ENCODE measurements at regions not wholly inside any gene's neighbourhood (a gene's known extent, or its start where the extent isn't known, plus 50 kb on each side); places are given as distances from the start of the nearest gene placed in this dataset.

DNA sequence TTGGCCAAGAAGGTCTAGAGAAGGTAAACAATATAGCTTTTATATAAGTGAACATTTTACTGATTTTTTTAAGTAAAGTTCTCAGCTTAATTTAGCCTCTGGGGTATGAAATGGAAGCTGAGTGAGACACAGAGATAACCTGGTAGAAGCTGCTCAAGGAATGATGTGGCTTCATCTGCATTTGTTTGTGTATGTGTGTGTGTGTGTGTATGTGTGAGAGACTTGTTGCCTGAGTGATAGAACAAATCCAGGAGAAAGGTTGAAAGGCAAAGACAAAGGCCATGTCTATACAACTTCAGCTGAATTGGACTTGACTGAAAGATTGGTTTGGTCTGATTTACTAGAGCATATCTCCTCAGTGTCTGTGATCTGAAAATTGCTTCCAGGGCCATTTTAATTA is 63.6 kb downstream of the PCDH7 start:
- no peaks in the 10 kb centered on the region for H3K4me1 ChIP-seq (ENCODE audit: control insufficient read depth, insufficient read depth, low read length)
- no peak overlapping the region for H3K4me3 ChIP-seq (ENCODE audit: low read depth, low read length)
- H3K9ac ChIP-seq (ENCODE audit: low read depth, low read length) = no peak overlapping the region
- H3K36me3 ChIP-seq (ENCODE audit: control insufficient read depth, insufficient read depth, low read length) = no peaks in the 10 kb centered on the region
- no peaks in the 10 kb centered on the region for H3K27me3 ChIP-seq (ENCODE audit: control insufficient read depth, insufficient read depth, low read length)
- H3K9me3 ChIP-seq (ENCODE audit: control insufficient read depth, insufficient read depth, low read length) = no peaks in the 10 kb centered on the region

DNA sequence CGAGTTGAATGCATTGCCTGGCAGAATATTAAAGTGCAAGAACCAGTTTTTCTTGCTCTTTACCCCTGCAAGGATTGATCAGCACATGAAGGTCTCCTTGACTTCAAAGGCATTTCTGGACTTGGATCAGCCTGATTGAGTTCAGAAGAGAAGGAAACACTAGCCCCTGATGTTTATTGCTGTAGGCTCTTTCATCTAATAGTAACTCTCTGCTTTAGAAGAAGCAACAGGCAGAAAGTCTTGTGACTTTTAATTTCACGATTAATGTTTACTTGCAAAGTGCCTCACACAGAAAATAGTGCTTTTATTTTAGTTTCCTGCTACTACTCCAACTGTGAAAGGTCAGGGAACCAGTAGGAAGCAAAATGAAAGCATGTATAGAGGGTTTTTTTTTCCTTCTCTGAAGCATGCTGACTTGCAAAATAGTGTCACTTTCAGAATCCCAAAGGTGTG is 69.1 kb downstream of the PCDH7 start:
- Histone ChIP-seq H3K4me3 (ENCODE audit: low read depth, low read length) (no peak overlapping the region), H3K4me1 (ENCODE audit: control insufficient read depth, insufficient read depth, low read length) (peaks cover 5% of the 10 kb centered on the region), H3K36me3 (ENCODE audit: control insufficient read depth, insufficient read depth, low read length) (no peaks in the 10 kb centered on the region)

DNA sequence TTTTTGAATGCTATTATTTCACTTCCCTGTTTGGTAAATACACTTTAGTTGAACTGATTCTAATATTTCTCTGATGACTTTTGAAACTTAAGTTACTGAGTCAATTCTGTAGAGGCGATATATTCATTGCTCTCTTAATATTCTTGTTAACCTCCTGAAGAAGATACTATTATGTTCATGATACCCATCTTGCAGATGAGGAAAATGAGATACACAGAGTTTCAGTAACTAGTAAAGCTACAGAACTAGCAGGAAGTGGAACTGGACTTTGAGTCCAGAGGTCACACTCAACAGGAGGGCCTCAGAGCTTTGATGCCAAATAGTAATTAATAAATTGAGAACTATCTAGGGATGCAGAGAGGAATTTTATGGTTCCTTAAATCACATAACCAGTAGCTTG is 70.0 kb downstream of the PCDH7 start:
- Histone ChIP-seq H3K4me1 (ENCODE audit: control insufficient read depth, insufficient read depth, low read length) (peaks cover 5% of the 10 kb centered on the region), H3K27me3 (ENCODE audit: control insufficient read depth, insufficient read depth, low read length) (no peaks in the 10 kb centered on the region), H3K9me3 (ENCODE audit: control insufficient read depth, insufficient read depth, low read length) (no peaks in the 10 kb centered on the region), H3K4me3 (ENCODE audit: low read depth, low read length) (no peak overlapping the region), H3K9ac (ENCODE audit: low read depth, low read length) (no peak overlapping the region), H3K36me3 (ENCODE audit: control insufficient read depth, insufficient read depth, low read length) (no peaks in the 10 kb centered on the region)

More for the DNA sequence above, 69.1 kb downstream of the PCDH7 start:
- no peaks in the 10 kb centered on the region for H3K9me3 ChIP-seq (ENCODE audit: control insufficient read depth, insufficient read depth, low read length)
- no peaks in the 10 kb centered on the region for H3K27me3 ChIP-seq (ENCODE audit: control insufficient read depth, insufficient read depth, low read length)
- no peak overlapping the region for H3K9ac ChIP-seq (ENCODE audit: low read depth, low read length)

GRCh38 chr4:30790998-30791397 is 70.8 kb downstream of the PCDH7 start:
- Histone ChIP-seq H3K9ac (ENCODE audit: low read depth, low read length) (no peak overlapping the region), H3K4me1 (ENCODE audit: control insufficient read depth, insufficient read depth, low read length) (peaks cover 5% of the 10 kb centered on the region), H3K36me3 (ENCODE audit: control insufficient read depth, insufficient read depth, low read length) (no peaks in the 10 kb centered on the region), H3K9me3 (ENCODE audit: control insufficient read depth, insufficient read depth, low read length) (no peaks in the 10 kb centered on the region), H3K27me3 (ENCODE audit: control insufficient read depth, insufficient read depth, low read length) (no peaks in the 10 kb centered on the region), H3K4me3 (ENCODE audit: low read depth, low read length) (no peak overlapping the region)

- H3K36me3 ChIP-seq (ENCODE audit: control insufficient read depth, insufficient read depth, low read length) = no peaks in the 10 kb centered on the region
- peaks cover 5% of the 10 kb centered on the region for H3K4me1 ChIP-seq (ENCODE audit: control insufficient read depth, insufficient read depth, low read length)
- no peaks in the 10 kb centered on the region for H3K9me3 ChIP-seq (ENCODE audit: control insufficient read depth, insufficient read depth, low read length)
- no peak overlapping the region for H3K4me3 ChIP-seq (ENCODE audit: low read depth, low read length)
- H3K9ac ChIP-seq (ENCODE audit: low read depth, low read length) = no peak overlapping the region
- no peaks in the 10 kb centered on the region for H3K27me3 ChIP-seq (ENCODE audit: control insufficient read depth, insufficient read depth, low read length)
These were observed 72.4 kb downstream of the PCDH7 start for GRCh38 chr4:30792601-30793000.

DNA sequence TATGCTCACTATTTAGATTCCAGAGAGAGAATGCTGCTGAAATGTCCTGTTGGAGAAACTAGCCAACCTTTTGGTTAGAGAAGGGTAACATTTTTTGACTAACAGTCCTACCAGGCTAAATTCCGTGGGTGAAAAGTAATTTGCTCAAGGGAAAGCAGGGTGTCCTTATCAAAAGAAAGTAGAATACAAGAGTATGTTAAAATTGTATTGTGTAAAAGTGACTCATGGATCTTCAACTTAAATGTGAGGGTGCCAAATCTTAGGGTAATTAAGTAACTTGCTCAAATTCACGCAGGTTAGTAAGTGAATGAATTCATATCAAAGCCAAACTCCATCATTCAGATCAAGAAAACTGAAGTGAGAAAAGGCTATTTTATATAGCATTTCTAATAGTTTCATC is 81.7 kb downstream of the PCDH7 start:
- Histone ChIP-seq H3K4me1 (ENCODE audit: control insufficient read depth, insufficient read depth, low read length) (no peaks in the 10 kb centered on the region), H3K4me3 (ENCODE audit: low read depth, low read length) (no peak overlapping the region), H3K9ac (ENCODE audit: low read depth, low read length) (no peak overlapping the region), H3K36me3 (ENCODE audit: control insufficient read depth, insufficient read depth, low read length) (no peaks in the 10 kb centered on the region), H3K27me3 (ENCODE audit: control insufficient read depth, insufficient read depth, low read length) (no peaks in the 10 kb centered on the region), H3K9me3 (ENCODE audit: control insufficient read depth, insufficient read depth, low read length) (no peaks in the 10 kb centered on the region)

GRCh38 chr4:30802622-30803323 is 82.6 kb downstream of the PCDH7 start:
- H3K9ac ChIP-seq (ENCODE audit: low read depth, low read length) = no peak overlapping the region
- no peaks in the 10 kb centered on the region for H3K9me3 ChIP-seq (ENCODE audit: control insufficient read depth, insufficient read depth, low read length)
- H3K36me3 ChIP-seq (ENCODE audit: control insufficient read depth, insufficient read depth, low read length) = no peaks in the 10 kb centered on the region
- no peaks in the 10 kb centered on the region for H3K4me1 ChIP-seq (ENCODE audit: control insufficient read depth, insufficient read depth, low read length)
- no peak overlapping the region for H3K4me3 ChIP-seq (ENCODE audit: low read depth, low read length)
- no peaks in the 10 kb centered on the region for H3K27me3 ChIP-seq (ENCODE audit: control insufficient read depth, insufficient read depth, low read length)

GRCh38 chr4:30808276-30808675 is 88.1 kb downstream of the PCDH7 start:
- Histone ChIP-seq H3K36me3 (ENCODE audit: control insufficient read depth, insufficient read depth, low read length) (no peaks in the 10 kb centered on the region), H3K4me3 (ENCODE audit: low read depth, low read length) (no peak overlapping the region), H3K27me3 (ENCODE audit: control insufficient read depth, insufficient read depth, low read length) (no peaks in the 10 kb centered on the region), H3K9ac (ENCODE audit: low read depth, low read length) (no peak overlapping the region), H3K4me1 (ENCODE audit: control insufficient read depth, insufficient read depth, low read length) (peaks cover 5% of the 10 kb centered on the region), H3K9me3 (ENCODE audit: control insufficient read depth, insufficient read depth, low read length) (no peaks in the 10 kb centered on the region)

- no peaks in the 10 kb centered on the region for H3K27me3 ChIP-seq (ENCODE audit: control insufficient read depth, insufficient read depth, low read length)
- H3K4me1 ChIP-seq (ENCODE audit: control insufficient read depth, insufficient read depth, low read length) = peaks cover 7% of the 10 kb centered on the region
- no peaks in the 10 kb centered on the region for H3K36me3 ChIP-seq (ENCODE audit: control insufficient read depth, insufficient read depth, low read length)
- H3K9ac ChIP-seq (ENCODE audit: low read depth, low read length) = no peak overlapping the region
- H3K4me3 ChIP-seq (ENCODE audit: low read depth, low read length) = no peak overlapping the region
- H3K9me3 ChIP-seq (ENCODE audit: control insufficient read depth, insufficient read depth, low read length) = no peaks in the 10 kb centered on the region
These were observed 91.1 kb downstream of the PCDH7 start for GRCh38 chr4:30811296-30811695.

- Histone ChIP-seq H3K9ac (ENCODE audit: low read depth, low read length) (no peak overlapping the region), H3K4me3 (ENCODE audit: low read depth, low read length) (no peak overlapping the region), H3K9me3 (ENCODE audit: control insufficient read depth, insufficient read depth, low read length) (no peaks in the 10 kb centered on the region), H3K36me3 (ENCODE audit: control insufficient read depth, insufficient read depth, low read length) (no peaks in the 10 kb centered on the region), H3K4me1 (ENCODE audit: control insufficient read depth, insufficient read depth, low read length) (peaks cover 8% of the 10 kb centered on the region), H3K27me3 (ENCODE audit: control insufficient read depth, insufficient read depth, low read length) (no peaks in the 10 kb centered on the region)
These were observed 95.5 kb downstream of the PCDH7 start for GRCh38 chr4:30815685-30816084.

GRCh38 chr4:30817447-30817846 is 97.3 kb downstream of the PCDH7 start:
- Histone ChIP-seq H3K9me3 (ENCODE audit: control insufficient read depth, insufficient read depth, low read length) (no peaks in the 10 kb centered on the region), H3K4me1 (ENCODE audit: control insufficient read depth, insufficient read depth, low read length) (peaks cover 8% of the 10 kb centered on the region), H3K9ac (ENCODE audit: low read depth, low read length) (no peak overlapping the region), H3K36me3 (ENCODE audit: control insufficient read depth, insufficient read depth, low read length) (no peaks in the 10 kb centered on the region), H3K27me3 (ENCODE audit: control insufficient read depth, insufficient read depth, low read length) (no peaks in the 10 kb centered on the region), H3K4me3 (ENCODE audit: low read depth, low read length) (no peak overlapping the region)

- Histone ChIP-seq H3K27me3 (ENCODE audit: control insufficient read depth, insufficient read depth, low read length) (no peaks in the 10 kb centered on the region), H3K36me3 (ENCODE audit: control insufficient read depth, insufficient read depth, low read length) (no peaks in the 10 kb centered on the region), H3K9me3 (ENCODE audit: control insufficient read depth, insufficient read depth, low read length) (no peaks in the 10 kb centered on the region), H3K4me1 (ENCODE audit: control insufficient read depth, insufficient read depth, low read length) (peaks cover 8% of the 10 kb centered on the region), H3K4me3 (ENCODE audit: low read depth, low read length) (no peak overlapping the region), H3K9ac (ENCODE audit: low read depth, low read length) (no peak overlapping the region)
These were observed 98.4 kb downstream of the PCDH7 start for GRCh38 chr4:30818541-30818940.
